ENCODE measurements at regions not wholly inside any gene's neighbourhood (a gene's known extent, or its start where the extent isn't known, plus 50 kb on each side); places are given as distances from the start of the nearest gene placed in this dataset.
"Not testable (repeated sequence)": the region's sequence is repeated elsewhere in the genome, so short reads cannot be mapped to it uniquely, and the experiment has no call there.

DNA sequence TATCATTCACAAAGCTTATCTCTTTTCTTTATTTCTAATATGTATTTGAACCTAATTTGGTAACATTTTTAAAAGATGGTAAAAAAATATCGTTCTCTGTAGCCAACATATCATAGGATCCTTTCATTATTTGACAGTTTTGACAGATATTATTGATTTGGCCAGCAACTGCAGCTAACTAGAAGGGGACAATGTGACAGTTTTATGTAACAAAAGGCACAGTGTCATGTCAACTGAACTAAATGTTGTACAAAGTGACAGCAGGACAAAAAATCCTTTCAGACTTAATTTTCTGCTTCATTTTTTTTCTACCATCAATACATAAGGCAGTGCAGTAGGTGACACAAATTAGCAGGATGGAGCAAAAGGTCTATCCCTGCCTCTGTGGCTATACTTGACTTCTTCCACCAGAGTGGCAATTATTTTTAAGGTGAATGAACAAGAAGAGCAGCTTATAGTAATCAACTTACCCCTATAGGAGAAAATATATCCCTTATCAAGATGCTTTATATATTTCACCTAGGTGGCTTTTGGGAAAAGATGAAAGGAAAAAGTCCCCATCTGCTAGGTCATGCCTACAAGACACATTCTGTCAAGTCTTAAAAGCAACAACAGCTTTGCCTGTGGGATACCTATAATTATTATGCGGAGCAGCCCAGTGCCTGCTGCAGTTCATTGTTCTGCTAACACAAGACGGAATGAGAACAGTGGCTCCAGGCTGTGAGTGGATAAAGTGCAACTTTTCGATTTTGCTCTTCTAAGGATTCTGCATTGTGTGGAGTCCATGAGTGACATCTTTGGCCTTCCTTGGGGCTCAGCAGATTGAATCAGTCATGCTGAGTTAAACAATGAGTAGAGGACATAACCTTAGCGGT lies 694.9 kb downstream of the ISL1 start:
- no peak overlapping the region for H3K4me3 ChIP-seq (ENCODE audit: low read depth, low read length)
- no peak overlapping the region for H3K27ac ChIP-seq (ENCODE audit: extremely low read depth, low read depth, low read length)
- H3K36me3 ChIP-seq (ENCODE audit: control insufficient read depth in 2 of 2, insufficient read depth in 1 of 2, low read length in 2 of 2): no peaks in the 10 kb centered on the region
- no peaks in the 10 kb centered on the region for H3K4me1 ChIP-seq (ENCODE audit: control insufficient read depth, insufficient read depth, low read length)
- CTCF ChIA-PET: interaction anchor here (0.7 kb wide), 1 partner anchor 136 kb away, joined by 4 read pairs; no protein-coding TSS in a partner anchor
- TF ChIP-seq ZNF785 (tag by site-specific recombination; IDR thresholded peaks at IDR 0.05) (no peak), ZNF394 (tag by site-specific recombination; IDR thresholded peaks at IDR 0.05; ENCODE audit: borderline replicate concordance) (no peak)
- TF ChIP-seq, protein P1, sequence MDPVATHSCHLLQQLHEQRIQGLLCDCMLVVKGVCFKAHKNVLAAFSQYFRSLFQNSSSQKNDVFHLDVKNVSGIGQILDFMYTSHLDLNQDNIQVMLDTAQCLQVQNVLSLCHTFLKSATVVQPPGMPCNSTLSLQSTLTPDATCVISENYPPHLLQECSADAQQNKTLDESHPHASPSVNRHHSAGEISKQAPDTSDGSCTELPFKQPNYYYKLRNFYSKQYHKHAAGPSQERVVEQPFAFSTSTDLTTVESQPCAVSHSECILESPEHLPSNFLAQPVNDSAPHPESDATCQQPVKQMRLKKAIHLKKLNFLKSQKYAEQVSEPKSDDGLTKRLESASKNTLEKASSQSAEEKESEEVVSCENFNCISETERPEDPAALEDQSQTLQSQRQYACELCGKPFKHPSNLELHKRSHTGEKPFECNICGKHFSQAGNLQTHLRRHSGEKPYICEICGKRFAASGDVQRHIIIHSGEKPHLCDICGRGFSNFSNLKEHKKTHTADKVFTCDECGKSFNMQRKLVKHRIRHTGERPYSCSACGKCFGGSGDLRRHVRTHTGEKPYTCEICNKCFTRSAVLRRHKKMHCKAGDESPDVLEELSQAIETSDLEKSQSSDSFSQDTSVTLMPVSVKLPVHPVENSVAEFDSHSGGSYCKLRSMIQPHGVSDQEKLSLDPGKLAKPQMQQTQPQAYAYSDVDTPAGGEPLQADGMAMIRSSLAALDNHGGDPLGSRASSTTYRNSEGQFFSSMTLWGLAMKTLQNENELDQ (tag by site-specific recombination; IDR thresholded peaks at IDR 0.05; ENCODE audit: low read depth): no peak
- H3K9me3 ChIP-seq (ENCODE audit: control insufficient read depth, insufficient read depth, low read depth, low read length): no peaks in the 10 kb centered on the region
- POLR2A ChIA-PET: no interaction called here

DNA sequence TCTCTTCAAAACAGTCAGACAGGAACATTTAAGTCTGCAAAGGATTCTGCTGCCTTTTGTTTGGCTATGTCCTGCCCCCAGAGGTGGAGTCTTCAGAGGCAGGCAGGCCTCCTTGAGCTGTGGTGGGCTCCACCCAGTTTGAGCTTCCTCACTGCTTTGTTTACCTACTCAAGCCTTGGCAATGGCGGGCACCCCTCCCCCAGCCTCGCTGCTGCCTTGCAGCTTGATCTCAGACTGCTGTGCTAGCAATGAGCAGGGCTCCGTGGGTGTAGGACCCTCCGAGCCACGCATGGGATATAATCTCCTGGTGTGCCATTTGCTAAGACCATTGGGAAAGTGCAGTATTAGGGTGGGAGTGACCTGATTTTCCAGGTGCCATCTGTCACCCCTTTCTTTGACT lies 685.4 kb upstream of the ITGA1 start:
- POLR2A ChIA-PET; CTCF ChIA-PET; H3K4me3 ChIP-seq (ENCODE audit: low read depth, low read length); H3K36me3 ChIP-seq (ENCODE audit: control insufficient read depth in 2 of 2, insufficient read depth in 1 of 2, low read length in 2 of 2); H3K4me1 ChIP-seq (ENCODE audit: control insufficient read depth, insufficient read depth, low read length); H3K27ac ChIP-seq (ENCODE audit: extremely low read depth, low read depth, low read length); H3K9me3 ChIP-seq (ENCODE audit: control insufficient read depth, insufficient read depth, low read depth, low read length): not testable (repeated sequence)

DNA sequence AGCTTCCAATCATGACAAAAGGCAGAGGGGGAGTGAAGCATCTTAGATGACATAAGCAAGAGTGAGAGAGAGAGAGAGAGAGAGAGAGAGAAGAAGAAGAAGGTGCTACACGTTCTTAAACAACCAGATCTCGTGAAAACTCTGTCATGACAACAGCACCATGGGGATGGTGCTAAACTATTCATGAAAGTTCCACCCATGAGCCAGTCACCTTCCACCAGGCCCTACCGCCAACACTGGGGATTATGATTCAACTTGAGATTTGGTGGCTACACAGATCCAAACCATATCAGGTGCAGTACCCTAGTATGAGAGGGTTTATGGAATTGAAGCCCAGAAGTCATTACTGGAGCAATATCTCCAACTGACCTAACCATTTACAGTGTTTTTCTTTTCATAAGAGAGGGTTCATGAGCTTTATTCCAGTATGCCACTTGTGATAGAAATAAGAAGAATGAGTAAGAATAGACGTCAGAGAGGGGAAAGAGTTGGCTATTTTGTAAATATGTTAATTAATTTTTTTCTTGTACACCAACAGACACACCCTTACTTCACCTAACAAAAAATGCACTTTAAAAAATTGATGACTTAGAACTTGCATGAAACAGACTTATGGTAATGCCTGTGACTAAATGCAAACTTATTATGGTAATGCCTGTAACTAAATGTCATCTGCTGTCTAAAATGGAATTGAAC lies 680.4 kb upstream of the ITGA1 start:
- Histone ChIP-seq H3K4me1 (ENCODE audit: control insufficient read depth, insufficient read depth, low read length) (no peaks in the 10 kb centered on the region), H3K4me3 (ENCODE audit: low read depth, low read length) (no peak overlapping the region), H3K27ac (ENCODE audit: extremely low read depth, low read depth, low read length) (no peak overlapping the region), H3K36me3 (ENCODE audit: control insufficient read depth in 2 of 2, insufficient read depth in 1 of 2, low read length in 2 of 2) (no peaks in the 10 kb centered on the region), H3K9me3 (ENCODE audit: control insufficient read depth, insufficient read depth, low read depth, low read length) (no peaks in the 10 kb centered on the region)
- ChIA-PET POLR2A (no interaction called here), CTCF (interaction anchor here (0.7 kb wide), 1 partner anchor 9 kb away, joined by 3 read pairs; no protein-coding TSS in a partner anchor)
- TF ChIP-seq, protein P2, sequence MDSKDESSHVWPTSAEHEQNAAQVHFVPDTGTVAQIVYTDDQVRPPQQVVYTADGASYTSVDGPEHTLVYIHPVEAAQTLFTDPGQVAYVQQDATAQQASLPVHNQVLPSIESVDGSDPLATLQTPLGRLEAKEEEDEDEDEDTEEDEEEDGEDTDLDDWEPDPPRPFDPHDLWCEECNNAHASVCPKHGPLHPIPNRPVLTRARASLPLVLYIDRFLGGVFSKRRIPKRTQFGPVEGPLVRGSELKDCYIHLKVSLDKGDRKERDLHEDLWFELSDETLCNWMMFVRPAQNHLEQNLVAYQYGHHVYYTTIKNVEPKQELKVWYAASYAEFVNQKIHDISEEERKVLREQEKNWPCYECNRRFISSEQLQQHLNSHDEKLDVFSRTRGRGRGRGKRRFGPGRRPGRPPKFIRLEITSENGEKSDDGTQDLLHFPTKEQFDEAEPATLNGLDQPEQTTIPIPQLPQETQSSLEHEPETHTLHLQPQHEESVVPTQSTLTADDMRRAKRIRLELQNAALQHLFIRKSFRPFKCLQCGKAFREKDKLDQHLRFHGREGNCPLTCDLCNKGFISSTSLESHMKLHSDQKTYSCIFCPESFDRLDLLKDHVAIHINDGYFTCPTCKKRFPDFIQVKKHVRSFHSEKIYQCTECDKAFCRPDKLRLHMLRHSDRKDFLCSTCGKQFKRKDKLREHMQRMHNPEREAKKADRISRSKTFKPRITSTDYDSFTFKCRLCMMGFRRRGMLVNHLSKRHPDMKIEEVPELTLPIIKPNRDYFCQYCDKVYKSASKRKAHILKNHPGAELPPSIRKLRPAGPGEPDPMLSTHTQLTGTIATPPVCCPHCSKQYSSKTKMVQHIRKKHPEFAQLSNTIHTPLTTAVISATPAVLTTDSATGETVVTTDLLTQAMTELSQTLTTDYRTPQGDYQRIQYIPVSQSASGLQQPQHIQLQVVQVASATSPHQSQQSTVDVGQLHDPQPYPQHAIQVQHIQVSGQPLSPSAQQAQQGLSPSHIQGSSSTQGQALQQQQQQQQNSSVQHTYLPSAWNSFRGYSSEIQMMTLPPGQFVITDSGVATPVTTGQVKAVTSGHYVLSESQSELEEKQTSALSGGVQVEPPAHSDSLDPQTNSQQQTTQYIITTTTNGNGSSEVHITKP (tag by site-specific recombination; IDR thresholded peaks at IDR 0.05): 0 out of 2 replicates have a peak, but pooled peaks have one; percentile 39
- TF ChIP-seq, protein P3, sequence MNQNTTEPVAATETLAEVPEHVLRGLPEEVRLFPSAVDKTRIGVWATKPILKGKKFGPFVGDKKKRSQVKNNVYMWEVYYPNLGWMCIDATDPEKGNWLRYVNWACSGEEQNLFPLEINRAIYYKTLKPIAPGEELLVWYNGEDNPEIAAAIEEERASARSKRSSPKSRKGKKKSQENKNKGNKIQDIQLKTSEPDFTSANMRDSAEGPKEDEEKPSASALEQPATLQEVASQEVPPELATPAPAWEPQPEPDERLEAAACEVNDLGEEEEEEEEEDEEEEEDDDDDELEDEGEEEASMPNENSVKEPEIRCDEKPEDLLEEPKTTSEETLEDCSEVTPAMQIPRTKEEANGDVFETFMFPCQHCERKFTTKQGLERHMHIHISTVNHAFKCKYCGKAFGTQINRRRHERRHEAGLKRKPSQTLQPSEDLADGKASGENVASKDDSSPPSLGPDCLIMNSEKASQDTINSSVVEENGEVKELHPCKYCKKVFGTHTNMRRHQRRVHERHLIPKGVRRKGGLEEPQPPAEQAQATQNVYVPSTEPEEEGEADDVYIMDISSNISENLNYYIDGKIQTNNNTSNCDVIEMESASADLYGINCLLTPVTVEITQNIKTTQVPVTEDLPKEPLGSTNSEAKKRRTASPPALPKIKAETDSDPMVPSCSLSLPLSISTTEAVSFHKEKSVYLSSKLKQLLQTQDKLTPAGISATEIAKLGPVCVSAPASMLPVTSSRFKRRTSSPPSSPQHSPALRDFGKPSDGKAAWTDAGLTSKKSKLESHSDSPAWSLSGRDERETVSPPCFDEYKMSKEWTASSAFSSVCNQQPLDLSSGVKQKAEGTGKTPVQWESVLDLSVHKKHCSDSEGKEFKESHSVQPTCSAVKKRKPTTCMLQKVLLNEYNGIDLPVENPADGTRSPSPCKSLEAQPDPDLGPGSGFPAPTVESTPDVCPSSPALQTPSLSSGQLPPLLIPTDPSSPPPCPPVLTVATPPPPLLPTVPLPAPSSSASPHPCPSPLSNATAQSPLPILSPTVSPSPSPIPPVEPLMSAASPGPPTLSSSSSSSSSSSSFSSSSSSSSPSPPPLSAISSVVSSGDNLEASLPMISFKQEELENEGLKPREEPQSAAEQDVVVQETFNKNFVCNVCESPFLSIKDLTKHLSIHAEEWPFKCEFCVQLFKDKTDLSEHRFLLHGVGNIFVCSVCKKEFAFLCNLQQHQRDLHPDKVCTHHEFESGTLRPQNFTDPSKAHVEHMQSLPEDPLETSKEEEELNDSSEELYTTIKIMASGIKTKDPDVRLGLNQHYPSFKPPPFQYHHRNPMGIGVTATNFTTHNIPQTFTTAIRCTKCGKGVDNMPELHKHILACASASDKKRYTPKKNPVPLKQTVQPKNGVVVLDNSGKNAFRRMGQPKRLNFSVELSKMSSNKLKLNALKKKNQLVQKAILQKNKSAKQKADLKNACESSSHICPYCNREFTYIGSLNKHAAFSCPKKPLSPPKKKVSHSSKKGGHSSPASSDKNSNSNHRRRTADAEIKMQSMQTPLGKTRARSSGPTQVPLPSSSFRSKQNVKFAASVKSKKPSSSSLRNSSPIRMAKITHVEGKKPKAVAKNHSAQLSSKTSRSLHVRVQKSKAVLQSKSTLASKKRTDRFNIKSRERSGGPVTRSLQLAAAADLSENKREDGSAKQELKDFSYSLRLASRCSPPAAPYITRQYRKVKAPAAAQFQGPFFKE (tag by site-specific recombination; IDR thresholded peaks at IDR 0.05; ENCODE audit: borderline replicate concordance): no peak

Measured in HEK293 (cell line).